Skeletal muscle cell (primary cell): ENCODE measurements at regions not wholly inside any gene's neighbourhood (a gene's known extent, or its start where the extent isn't known, plus 50 kb on each side); places are given as distances from the start of the nearest gene placed in this dataset.

Source experiments
- DNase-seq: peaks from one replicate; pipeline ENCODE4 v3.0.0-alpha.2; 2010; ENCODE audit warnings: low read depth
- H3K4me3 ChIP-seq: 2 replicates; pipeline ENCODE4 v1.5.1; 2011; ENCODE audit warnings: low read depth, mild to moderate bottlenecking, control low read depth, low read length, moderate library complexity

DNA sequence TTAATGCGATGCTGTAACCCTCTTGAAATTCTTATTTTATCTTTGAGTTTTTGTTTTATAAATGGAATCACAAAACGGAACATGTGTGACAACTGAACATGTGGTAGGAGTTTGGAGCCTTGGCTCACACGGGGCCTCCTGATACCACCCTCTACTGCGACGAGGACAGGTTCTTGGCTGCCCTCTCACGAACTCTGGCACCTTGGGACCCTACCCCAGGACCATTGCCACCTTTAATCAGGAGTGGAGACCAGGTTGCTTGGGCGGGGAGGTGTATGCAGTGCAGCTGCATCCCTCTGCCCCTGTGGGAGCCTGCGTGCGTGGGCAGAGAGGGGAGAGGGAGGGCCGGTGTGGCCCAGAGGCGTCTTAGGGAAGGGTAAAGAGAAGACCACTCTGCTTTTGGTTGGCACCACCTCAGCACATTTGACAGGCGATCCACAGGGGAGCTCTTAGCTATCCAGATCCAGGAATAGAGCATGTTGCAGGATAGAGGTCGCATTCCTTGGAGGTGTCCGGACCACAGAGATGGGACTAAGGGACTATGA lies 753.9 kb upstream of the PTPRD start:
- no peak overlapping the region for H3K4me3 ChIP-seq
- no peak for DNase-seq

DNA sequence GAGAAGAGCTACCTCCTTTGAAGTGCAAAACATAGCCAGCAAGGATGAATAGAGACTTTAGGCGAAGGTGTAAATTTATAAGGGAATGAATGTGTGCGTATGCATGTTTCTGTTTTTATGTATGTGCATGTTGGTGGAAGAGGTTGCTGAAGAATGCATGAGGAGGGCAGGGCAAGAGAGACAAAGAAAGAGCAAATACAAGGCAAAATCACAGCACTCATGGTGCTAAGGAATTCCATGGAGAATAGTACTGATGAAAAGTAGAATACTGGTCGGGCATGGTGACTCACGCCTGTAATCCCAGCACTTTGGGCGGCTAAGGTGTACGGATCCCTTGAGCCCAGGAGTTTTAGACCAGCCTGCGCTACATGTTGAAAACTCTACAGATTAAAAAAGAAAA lies 762.1 kb upstream of the PTPRD start:
- H3K4me3 ChIP-seq = no peak overlapping the region

DNA sequence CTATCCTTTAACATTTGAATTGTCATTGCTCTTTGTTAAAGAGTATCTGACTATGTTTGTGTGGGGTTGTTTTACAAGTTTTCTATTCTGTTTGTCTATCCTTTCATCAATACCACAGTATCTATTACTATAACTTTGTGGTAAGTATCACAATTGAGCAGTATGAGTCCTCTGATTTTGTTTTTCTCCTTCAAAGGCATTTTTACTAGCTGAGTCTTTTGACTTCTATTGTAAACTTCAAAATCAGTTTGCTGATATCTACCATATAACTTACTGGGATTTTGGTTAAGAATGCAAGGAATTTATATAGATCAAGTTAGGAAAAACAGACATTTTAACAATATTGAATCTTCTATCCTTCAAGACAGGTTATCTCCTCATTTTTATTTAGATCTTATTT lies 789.8 kb upstream of the PTPRD start:
- no peak for DNase-seq

More for the DNA sequence above, 762.1 kb upstream of the PTPRD start:
- DNase-seq = no peak

DNA sequence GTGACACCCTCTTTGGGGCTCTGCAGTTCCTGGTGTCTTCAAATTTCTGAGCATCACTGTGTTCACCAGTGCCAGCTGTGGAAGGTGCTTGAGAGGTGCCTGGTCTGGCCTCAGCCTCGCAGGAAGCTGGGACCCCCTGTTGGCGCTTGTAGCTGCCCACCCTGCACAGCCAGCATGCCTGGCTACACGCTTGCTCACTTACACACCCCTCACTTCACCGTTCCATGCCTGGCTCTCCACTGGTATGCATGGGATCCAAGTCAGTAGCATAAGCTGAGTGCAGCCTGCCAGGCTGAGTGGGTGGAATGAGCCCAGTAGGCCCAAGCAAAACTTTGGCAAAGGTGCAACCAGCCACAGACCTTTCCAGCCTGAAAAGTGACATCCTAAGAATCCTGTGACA lies 801.4 kb upstream of the PTPRD start:
- no peak for DNase-seq
- H3K4me3 ChIP-seq = no peak overlapping the region

More for the DNA sequence above, 789.8 kb upstream of the PTPRD start:
- H3K4me3 ChIP-seq = no peak overlapping the region

DNA sequence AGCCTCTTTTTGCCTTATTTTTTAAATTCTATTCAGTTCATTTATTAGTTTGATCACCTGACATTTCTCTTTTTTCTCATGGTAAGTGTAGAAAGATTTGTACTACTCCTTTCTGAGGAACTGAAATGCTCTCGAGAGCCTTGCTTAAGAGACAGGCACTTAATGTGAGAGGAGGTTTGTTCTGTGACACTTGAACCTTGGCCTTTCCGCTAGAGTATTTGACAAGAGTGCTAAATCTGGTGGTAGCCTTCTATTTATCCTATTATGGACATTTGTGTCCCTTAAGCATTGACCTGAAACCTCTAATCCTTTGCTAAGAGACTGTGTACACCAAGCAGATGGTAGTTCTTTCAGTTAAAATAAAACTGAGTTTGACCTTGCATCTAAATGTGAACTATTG lies 805.0 kb upstream of the PTPRD start:
- no peak for DNase-seq
- H3K4me3 ChIP-seq = no peak overlapping the region

DNA sequence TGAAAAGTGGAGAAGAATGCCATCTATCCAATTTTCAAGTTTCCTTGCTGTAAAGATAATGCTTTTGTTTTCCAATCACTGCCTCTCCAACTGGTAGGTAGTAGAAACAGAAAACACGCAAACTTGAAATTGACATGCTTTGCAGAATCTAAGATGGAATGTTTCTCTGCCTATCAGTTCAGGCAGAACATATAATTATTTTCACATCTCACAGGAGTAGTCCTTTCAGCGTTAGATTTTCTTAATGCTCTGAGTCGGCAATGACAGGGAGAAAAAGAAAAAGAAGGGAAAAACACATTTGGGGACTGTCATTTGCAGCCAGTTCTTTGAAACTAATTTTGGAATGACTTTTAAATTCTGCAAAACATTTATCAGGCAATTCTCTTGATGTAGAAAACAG lies 818.7 kb upstream of the PTPRD start:
- no peak overlapping the region for H3K4me3 ChIP-seq
- DNase-seq = no peak

DNA sequence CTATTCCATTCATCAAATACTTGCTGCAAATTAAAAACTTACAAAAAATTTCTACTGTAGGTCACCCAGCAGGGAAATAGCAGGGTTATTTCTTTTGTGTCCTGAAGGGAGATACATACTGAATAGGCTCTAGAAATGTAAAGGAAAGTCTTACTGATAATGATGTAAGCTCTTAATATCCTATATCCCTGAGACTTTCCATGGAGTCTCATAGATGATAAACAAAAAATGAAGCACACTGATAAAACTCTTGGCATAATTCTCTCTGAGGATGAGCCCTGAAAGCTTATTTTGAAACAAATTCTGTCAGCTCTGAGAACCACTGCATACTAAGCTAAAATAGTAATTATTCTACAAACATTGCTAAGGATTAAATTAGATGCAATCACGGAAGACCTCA lies 819.6 kb upstream of the PTPRD start:
- no peak for DNase-seq
- no peak overlapping the region for H3K4me3 ChIP-seq

DNA sequence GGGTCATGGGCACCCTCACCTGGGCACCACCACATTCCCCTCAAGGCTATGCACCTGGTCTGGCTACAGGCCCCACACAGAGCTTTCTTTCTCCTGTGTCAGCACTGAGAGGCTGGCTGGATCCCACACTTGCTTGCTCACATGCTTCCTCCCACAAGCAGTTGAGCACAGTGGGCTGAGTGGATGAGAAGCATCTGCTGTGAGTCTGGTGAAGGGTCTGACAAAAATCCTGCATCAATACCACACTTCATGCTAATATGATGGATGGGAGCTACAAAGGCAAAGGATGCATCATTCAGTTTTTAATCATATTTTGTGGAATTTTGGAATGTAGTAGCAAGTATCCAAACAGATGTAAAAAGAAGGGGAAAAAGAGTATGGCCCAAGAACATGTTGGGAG lies 830.8 kb upstream of the PTPRD start:
- no peak for DNase-seq
- H3K4me3 ChIP-seq = no peak overlapping the region

DNA sequence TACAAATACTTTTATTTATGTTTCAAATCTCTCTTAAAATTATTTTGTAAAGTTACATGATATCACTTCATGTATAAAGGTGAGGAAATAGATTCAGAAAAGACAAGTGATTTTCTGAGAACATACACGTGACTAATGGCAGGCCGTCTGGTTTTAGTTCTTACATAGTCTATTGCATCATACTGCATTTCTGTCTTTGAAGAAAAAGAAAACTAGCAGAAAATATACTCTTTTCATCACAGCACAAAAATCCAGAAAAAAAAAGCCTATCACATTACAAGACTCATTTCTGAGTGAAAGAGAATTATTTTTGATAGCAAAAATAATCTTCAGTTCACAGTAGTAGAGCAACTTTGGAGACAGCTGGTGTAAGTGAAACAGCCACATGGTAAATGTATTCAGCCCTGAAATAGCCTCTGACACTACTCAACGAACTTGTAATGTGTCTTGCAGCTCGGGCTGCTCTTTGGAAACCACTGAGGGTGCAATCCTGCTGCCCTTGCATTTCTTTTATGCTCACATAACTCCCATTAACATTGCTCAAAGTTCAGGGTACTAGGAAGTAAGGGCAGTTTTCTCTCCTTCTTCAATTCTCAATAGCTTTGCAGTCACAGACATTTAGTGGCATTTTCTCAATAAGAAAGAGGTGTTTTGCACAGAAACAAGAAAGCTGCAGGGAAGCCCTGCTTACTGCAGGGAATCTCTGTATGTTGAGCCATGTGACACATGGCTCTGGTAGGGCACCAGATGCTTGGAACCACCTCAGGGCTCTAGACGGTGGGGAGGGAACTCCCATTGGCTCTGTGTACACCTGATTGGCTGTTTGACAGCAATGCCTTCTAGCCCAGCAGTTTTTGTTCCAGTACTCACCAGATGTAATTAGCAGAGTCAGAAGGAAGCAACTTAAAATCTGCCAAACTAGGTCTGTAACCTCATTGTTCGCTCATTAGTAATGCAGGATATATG lies 845.3 kb upstream of the PTPRD start:
- DNase-seq = no peak
- no peak overlapping the region for H3K4me3 ChIP-seq

DNA sequence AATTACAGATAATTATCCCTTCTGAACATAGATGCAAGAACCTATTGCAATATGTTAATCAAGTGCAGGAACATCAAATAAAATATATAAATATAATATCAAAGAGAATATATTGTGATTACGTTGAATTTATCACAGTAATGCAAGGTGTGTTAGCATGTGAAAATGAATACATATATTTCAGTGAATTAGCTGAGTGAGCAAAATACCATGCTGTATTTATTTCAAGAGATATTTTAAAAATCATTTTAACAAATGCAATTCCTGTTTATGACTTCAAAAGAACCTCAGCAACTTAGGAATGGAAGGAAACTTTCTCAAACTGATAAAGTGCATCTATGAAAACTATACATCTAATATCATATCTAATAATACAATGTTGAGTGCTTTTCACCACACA lies 856.9 kb upstream of the PTPRD start:
- no peak overlapping the region for H3K4me3 ChIP-seq
- DNase-seq = no peak

DNA sequence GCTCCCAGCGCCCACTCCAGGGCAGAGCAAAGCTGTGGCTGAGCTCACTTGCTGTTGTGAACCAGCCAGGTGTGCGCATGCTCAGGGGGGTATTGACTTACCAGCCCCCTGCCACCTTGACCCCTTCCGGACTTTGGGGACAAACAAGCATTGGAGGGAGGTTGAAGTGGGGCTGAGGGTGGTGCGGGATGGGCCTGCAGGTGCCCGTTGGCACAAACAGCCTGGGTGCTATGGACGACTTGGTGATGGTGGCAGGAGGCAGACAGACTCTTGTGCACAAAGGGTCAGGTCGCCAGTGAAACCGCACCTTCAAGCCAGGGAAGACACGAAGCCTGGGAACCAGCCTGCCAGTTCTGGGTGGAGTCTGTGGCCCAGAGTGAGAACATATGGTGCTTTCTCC lies 858.5 kb upstream of the PTPRD start:
- no peak for DNase-seq
- H3K4me3 ChIP-seq = no peak overlapping the region

DNA sequence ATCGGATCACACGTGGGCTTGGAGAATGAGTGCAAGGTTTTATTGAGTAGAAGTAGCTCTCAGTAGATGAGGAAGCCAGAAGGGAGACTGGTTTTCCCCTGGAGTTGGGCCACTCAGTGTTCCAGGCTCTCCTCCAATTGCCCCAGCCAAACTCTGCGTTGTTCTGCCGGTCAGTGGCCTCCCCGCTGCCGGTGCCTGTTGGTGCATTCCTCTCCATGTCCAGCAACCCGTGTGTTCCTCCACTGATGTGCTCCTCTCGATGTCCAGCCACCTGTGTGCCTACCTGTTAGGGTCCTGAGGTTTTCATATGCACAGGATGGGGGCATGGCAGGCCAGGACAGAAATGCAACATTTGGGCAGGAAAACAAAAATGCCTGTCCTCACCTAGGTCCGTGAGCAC lies 888.0 kb upstream of the PTPRD start:
- DNase-seq = no peak
- no peak overlapping the region for H3K4me3 ChIP-seq

DNA sequence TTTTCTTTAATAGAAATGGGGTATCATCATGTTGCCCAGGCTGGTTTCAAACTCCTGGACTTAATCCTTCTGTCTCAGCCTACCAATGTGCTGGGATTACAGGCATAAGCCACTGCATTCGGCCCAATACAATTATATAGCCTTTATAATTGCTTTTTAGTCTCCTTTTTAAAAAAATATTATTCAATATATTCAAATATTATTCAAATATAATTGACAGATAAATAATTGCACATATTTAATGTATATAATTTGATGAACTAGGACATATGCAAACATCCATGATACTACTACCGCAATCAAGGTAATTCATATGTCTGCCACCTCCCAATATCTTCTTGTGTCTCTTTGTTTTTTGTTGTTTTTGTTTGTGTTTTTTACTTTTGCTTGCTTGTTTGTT lies 894.2 kb upstream of the PTPRD start:
- H3K4me3 ChIP-seq = no peak overlapping the region
- DNase-seq = no peak

DNA sequence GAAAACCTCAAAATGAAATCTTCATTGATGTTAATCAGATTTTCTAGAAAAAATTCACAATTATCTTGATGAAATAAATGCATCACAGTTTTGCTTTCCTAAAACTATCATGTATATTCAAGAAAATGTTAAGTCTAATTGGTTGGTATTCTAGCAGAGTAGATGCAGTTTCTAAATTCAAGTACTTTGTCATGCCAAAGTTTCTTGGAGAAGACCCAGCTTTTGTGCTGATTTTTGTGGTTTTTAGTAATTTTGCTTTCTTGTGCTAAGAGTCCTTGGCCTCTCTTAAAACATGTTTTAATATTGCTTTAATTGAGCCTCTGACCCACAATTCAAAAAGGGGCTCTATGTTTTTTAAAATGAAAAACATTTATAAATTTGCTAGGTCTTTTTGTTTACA lies 924.8 kb upstream of the PTPRD start:
- no peak for DNase-seq
- H3K4me3 ChIP-seq = no peak overlapping the region

DNA sequence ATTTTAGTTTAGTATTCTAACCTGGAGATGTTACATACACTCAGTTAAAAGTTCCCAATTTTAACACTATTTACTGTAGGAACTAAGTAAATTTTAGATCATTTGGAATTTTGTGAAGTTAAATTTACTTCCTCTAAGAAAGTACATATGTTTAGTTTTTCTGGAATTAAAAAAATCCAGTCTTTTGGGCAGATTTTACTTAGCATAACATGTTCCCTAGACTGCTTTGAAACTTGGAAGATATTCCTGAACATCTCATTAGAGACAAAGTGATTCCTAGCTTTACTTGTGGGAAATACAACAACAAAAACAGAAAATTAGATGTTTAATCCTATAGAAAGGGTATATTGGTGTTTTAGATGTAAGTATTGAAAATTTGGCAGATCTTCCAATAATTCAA lies 930.0 kb upstream of the PTPRD start:
- H3K4me3 ChIP-seq = no peak overlapping the region
- no peak for DNase-seq

DNA sequence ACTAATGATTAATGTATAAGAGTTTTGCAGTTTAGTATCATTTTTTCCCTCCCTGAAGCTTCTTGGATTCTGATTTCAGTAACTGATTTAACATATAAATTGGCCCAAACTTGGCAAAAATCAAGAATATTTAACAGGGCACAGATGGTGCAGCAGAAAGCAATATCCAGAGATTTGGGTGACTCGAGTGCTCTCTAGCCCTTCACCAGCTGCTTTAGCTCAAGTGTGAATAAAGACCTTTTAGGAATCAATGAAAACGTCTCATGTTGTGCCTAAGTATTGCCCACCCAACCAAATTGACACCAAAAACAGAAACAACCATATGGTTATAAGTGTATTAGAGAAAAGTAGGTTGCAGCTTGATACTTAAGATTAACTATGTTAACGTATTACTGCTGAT lies 933.4 kb upstream of the PTPRD start:
- H3K4me3 ChIP-seq = no peak overlapping the region
- no peak for DNase-seq

DNA sequence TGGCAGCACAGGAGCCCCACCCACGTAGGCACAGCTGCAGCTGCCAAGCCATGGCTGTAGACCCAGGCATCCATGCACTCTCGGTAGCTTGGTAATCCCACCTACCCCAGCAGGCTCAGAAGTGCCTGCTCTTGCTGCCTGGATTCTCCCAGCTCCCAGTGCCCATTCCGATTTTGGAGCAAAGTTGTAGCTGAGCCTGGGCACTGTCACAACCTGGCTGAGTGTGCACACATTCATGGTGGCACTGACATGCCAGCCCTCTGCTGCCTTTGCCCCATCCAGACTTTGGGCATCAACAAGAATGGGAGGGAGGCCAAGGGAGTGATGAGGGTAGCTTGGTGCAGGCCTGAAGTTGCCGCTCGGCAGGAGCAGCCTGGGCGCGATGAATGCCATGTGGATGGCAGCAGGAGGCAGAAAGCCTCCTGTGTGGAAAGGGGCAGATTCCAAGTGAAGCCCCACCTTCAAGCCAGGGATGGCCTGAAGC lies 936.6 kb upstream of the PTPRD start:
- no peak overlapping the region for H3K4me3 ChIP-seq
- DNase-seq = no peak

DNA sequence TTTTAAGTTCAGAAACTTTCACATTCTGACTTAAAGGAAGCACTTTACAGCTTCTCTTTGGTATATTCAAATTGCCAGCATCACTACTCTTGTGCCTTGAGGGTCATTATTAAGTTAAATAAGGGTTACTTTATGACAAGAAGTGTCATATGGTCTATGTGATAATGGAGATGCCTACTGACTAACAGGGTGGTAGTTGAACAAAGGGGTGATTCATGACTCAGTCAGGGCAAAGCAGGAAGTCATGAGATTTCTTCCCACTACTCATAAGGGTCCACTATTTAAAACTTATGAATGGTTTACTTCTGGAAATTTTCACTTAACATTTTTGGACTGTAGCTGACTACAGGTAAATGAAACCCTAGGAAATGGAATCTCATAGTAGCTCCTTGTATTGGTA lies 938.3 kb upstream of the PTPRD start:
- no peak for DNase-seq
- no peak overlapping the region for H3K4me3 ChIP-seq

DNA sequence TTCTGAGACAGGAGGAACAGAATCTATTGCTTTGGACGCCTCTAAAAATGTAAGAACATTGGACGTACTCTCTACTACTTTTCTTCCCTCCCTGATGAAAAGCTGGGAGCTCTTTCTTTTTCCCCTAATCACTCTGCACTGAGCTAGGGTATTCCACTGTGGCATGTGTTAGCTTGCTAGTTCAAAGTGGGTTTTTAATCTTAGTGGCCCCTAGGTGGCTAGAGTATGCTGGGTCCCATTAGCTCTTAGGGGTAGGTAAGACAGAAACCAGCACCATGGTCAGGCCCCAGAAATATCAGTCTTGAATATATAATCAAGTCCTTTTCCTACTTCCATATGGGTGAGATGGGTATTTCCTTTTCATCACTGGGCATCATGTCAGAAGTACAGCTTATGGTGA lies 945.2 kb upstream of the PTPRD start:
- DNase-seq = no peak
- H3K4me3 ChIP-seq = no peak overlapping the region

DNA sequence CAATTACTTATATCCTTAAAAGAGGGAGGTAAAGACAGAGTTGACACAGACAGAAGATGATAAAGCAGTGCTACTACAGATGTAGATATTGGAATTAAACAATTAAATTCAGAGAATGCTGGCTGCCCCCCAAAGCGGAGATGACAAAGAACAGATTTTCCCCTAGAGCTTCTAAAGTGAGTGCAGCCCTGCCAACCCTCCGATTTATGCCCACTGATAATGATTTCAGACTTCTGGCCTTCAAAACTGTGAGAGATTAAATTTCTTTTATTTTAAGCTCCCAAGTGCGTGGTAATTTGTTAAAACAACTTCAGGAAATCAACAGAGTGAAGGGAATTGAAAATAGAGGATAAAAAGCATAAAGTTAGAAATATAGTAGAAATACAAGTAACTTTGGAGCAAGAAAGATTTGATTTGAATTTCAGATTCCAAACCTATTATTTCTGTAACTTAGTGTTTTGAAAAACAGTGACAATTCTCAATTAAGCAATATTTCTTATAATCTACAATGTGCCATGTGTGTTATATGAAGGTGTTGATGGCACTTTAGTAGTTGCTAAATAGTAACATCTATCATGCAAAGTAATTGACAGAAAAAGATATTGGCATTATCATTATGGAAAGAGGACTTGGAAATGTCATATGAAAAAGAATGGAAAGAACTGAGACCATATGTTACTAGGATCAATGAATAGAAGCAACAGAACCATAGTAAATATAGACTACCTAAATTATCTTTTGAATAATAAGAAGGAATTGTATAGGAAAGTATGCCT lies 946.4 kb upstream of the PTPRD start:
- no peak for DNase-seq
- no peak overlapping the region for H3K4me3 ChIP-seq
